ENCODE measurements at regions not wholly inside any gene's neighbourhood (a gene's known extent, or its start where the extent isn't known, plus 50 kb on each side); places are given as distances from the start of the nearest gene placed in this dataset.

GRCh38 chr14:38536376-38537038 is 280.6 kb upstream of the CLEC14A start:
- no peak for DNase-seq (ENCODE audit: low spot score)
- in situ Hi-C loops (cut with MboI; ENCODE audit: low pct_unique_long_range_greater_than_20kb, low sequenced_read_pairs, unreplicated experiment): no loop called here
- TF ChIP-seq CTCF (IDR thresholded peaks at IDR 0.05; ENCODE audit: extremely low read depth, insufficient read depth, missing control alignments): no peak

DNA sequence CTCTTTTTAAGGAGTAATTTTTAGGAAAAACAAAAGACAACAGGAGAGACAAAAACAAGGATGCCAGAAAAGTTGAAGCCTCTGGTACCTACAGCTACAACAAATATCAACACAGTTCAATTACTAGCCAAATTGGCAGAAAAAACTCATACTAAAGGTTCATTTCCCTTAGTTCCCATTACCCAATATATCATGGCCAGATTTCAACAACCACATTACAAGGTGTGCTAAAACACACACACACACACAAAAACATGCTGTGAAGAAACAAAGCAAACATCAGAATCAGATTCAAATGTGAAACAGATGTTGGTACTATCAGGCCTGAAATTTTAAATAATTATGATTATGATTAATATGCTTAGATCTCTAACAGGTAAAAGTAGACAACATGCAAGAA is 272.7 kb upstream of the CLEC14A start:
- in situ Hi-C loops (cut with MboI; ENCODE audit: low pct_unique_long_range_greater_than_20kb, low sequenced_read_pairs, unreplicated experiment): no loop called here
- no peak for TF ChIP-seq CTCF (IDR thresholded peaks at IDR 0.05; ENCODE audit: extremely low read depth, insufficient read depth, missing control alignments)
- DNase-seq (ENCODE audit: low spot score): no peak

GRCh38 chr14:38527502-38527878 is 271.6 kb upstream of the CLEC14A start:
- no peak for TF ChIP-seq CTCF (IDR thresholded peaks at IDR 0.05; ENCODE audit: extremely low read depth, insufficient read depth, missing control alignments)

DNA sequence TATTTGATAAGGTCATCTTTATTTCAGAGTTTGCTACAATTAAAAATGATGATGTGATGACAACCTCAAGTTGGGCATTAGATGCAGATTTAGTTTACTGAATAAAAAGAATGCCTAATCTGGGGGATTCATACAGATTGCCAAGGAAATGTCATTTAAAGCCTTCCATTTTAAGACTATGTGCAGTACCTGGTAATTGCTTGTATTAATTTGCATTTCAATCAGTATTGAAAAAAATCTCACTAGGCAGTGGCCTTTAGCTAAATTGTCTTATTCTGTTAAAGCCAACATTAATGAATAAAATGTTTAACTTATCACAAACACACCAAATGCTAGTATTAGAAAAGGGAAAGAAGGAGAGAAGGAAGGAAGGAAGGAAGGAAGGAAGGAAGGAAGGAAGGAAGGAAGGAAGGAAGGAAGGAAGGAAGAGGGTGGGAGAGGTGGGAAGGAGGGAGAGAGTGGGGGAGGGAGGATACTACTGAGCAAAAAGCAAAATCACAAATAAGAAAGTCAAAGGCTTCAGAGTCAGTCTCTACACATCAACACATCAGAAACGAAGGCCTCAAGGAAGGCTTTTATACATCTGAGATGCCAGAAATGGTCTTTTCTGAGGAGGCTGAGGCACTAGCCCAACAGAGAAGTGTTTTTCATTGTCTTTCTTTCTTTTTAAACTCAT is 271.1 kb upstream of the CLEC14A start:
- no peak for DNase-seq (ENCODE audit: low spot score)
- TF ChIP-seq CTCF (IDR thresholded peaks at IDR 0.05; ENCODE audit: extremely low read depth, insufficient read depth, missing control alignments): no peak
- in situ Hi-C loops (cut with MboI; ENCODE audit: low pct_unique_long_range_greater_than_20kb, low sequenced_read_pairs, unreplicated experiment): no loop called here

More at GRCh38 chr14:38527502-38527878, 271.6 kb upstream of the CLEC14A start:
- in situ Hi-C loops (cut with MboI; ENCODE audit: low pct_unique_long_range_greater_than_20kb, low sequenced_read_pairs, unreplicated experiment): no loop called here
- DNase-seq (ENCODE audit: low spot score): no peak

DNA sequence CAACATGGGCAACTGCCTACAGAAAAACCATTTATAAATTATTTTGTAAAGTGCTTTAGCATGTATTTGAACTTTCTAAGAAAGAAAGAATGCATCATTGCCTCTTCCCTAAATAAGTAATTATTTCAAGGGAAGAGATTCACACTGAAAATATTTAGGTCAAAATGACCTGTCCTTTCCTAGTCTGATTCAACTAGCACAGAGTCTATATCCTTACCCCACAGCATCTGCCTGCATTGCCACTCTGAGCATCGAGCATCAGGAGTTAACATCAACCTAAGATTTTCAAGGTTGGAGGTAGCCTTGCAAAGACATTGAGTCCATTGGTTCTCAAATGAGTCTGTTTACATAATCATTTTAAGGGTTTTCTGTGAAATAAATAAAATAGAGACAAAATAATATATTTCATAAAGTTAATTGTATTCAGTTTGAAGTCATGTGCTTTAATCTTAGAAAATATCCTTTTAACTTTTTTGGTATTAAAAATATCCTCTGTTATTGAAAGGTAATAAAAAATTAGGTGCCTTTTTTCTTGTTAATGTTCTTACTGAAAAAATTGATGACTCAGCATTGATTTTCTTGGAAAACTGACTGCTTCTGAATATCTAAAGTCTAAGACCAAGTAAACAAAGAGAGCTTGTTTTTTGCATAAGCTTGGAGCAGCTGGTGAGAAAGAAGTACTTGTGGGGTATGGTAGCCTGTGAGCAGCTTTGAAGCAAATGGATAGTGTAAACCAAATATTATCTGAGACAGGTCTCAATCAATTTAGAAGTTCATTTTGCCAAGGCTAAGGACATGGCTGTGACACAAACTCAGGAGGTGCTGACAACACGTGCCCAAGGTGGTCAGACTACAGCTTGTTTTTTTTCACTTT is 269.0 kb upstream of the CLEC14A start:
- TF ChIP-seq CTCF (IDR thresholded peaks at IDR 0.05; ENCODE audit: extremely low read depth, insufficient read depth, missing control alignments): no peak
- no peak for DNase-seq (ENCODE audit: low spot score)
- in situ Hi-C loops (cut with MboI; ENCODE audit: low pct_unique_long_range_greater_than_20kb, low sequenced_read_pairs, unreplicated experiment): no loop called here

DNA sequence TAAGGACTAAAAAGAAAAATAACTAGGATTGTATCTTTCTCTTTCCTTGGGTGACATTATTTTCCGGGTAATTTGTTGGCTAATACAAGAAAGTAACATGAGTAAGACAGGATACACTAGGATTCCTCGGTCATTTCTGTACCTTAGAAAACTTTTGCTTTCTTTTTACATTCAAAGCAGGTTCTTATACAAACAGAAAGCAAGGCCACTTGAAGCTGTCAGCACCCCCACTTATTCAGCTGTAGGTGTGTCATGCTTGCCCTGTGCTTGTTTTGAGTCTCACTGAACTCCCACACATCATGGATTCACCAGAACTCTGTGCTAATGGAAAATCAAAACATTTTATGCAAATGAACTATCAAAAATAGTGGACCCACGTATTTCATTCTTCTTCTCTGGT is 266.8 kb upstream of the CLEC14A start:
- in situ Hi-C loops (cut with MboI; ENCODE audit: low pct_unique_long_range_greater_than_20kb, low sequenced_read_pairs, unreplicated experiment): no loop called here
- TF ChIP-seq CTCF (IDR thresholded peaks at IDR 0.05; ENCODE audit: extremely low read depth, insufficient read depth, missing control alignments): no peak
- no peak for DNase-seq (ENCODE audit: low spot score)
